ENCODE measurements at regions not wholly inside any gene's neighbourhood (a gene's known extent, or its start where the extent isn't known, plus 50 kb on each side); places are given as distances from the start of the nearest gene placed in this dataset.

- Histone ChIP-seq H3K27me3 (replicated peaks in 1 of 4; ENCODE audit: control insufficient read depth in 3 of 4, extremely low read depth in 1 of 4, insufficient read depth in 3 of 4, low read length in 3 of 4) (no peaks in the 10 kb centered on the region), H2AK5ac (ENCODE audit: low read depth, low read length) (no peak overlapping the region), H3K23me2 (ENCODE audit: low read depth, low read length) (no peaks in the 10 kb centered on the region), H3K79me1 (ENCODE audit: low read depth, low read length) (no peaks in the 10 kb centered on the region), H2AFZ (ENCODE audit: low read length) (no peak overlapping the region; the same call in 1 of the 2 replicates), H3K79me2 (ENCODE audit: control insufficient read depth in 1 of 2, insufficient read depth in 2 of 2, low read length in 2 of 2) (no peaks in the 10 kb centered on the region), H3K4me1 (replicated peaks in 1 of 4; ENCODE audit: control insufficient read depth in 3 of 4, insufficient read depth in 4 of 4, low read length in 3 of 4) (no peaks in the 10 kb centered on the region), H2BK15ac (ENCODE audit: low read length) (no peak overlapping the region), H3K56ac (replicated peaks; ENCODE audit: insufficient read length, low read depth, low read length) (no peak overlapping the region), H3K18ac (ENCODE audit: extremely low read depth, low read length) (no peak overlapping the region), H3K14ac (ENCODE audit: insufficient read length) (no peak overlapping the region), H3K4me2 (ENCODE audit: insufficient read depth in 1 of 2, low read depth in 2 of 2, low read length in 2 of 2) (no peak overlapping the region), H3K9ac (replicated peaks in 1 of 4; ENCODE audit: extremely low read depth in 1 of 4, low read depth in 3 of 4, low read length in 3 of 4) (no peak overlapping the region), H3K4ac (replicated peaks; ENCODE audit: insufficient read length, low read depth, low read length) (no peak overlapping the region), H3K27ac (ENCODE audit: low read depth, low read length) (no peak overlapping the region), H2BK120ac (replicated peaks; ENCODE audit: low read depth, low read length) (no peak overlapping the region), H2BK5ac (ENCODE audit: low read depth, low read length) (no peak overlapping the region), H2BK12ac (ENCODE audit: low read depth, low read length) (no peak overlapping the region), H4K20me1 (replicated peaks in 1 of 2; ENCODE audit: control insufficient read depth in 1 of 2, insufficient read depth in 2 of 2, low read length in 2 of 2) (no peaks in the 10 kb centered on the region), H3K23ac (ENCODE audit: insufficient read length) (no peak overlapping the region), H4K91ac (replicated peaks; ENCODE audit: insufficient read length, low read length) (no peak overlapping the region), H3K9me3 (ENCODE audit: insufficient read depth in 2 of 2, low read depth in 1 of 2, low read length in 1 of 2) (no peaks in the 10 kb centered on the region), H3K4me3 (ENCODE audit: extremely low read depth in 1 of 4, insufficient read depth in 2 of 4, low read depth in 3 of 4, low read length in 4 of 4) (no peak overlapping the region), H4K8ac (ENCODE audit: extremely low read depth, insufficient read depth, low read length) (no peak overlapping the region), H3K36me3 (ENCODE audit: control insufficient read depth in 2 of 4, insufficient read depth in 4 of 4, low read length in 3 of 4) (no peaks in the 10 kb centered on the region), H4K5ac (ENCODE audit: insufficient read length, low read depth, low read length) (no peak overlapping the region), H2BK20ac (ENCODE audit: low read length) (no peak overlapping the region)
- TF ChIP-seq EGR1 (IDR thresholded peaks at IDR 0.05; ENCODE audit: borderline replicate concordance, low read depth, low read length), result no peak
- POLR2A ChIA-PET (ENCODE audit: partially characterized antibody), result interaction anchor here (0.6 kb wide), 1 partner anchor 1265 kb away, joined by 3 read pairs; the partner anchor contains the start of gene CCDC85A
- no peak for FAIRE-seq
- CTCF ChIA-PET (ENCODE audit: partially characterized antibody), result no interaction called here
- WGBS, 2 experiments (ENCODE audit: extremely low coverage in 1 of 2, insufficient coverage in 1 of 2, insufficient read length in 1 of 2, insufficient replicate concordance in 2 of 2, low coverage in 1 of 2, low lambda C conversion rate in 2 of 2, missing lambda C conversion rate in 1 of 2), result 88% methylated on average over 3 of the region's 3 CpGs; no CpG with 5 or more reads in 1 of the 2 experiments
- DNase-seq (ENCODE audit: low read depth in 1 of 2, low spot score in 2 of 2), result no peak
Measured at GRCh38 chr2:57448816-57449215, 597.8 kb upstream of the VRK2 start.

All from H1 (cell line).